ENCODE measurements at regions not wholly inside any gene's neighbourhood (a gene's known extent, or its start where the extent isn't known, plus 50 kb on each side); places are given as distances from the start of the nearest gene placed in this dataset.
"Not testable (repeated sequence)": the region's sequence is repeated elsewhere in the genome, so short reads cannot be mapped to it uniquely, and the experiment has no call there.

- no peak for TF ChIP-seq CTCF (IDR thresholded peaks at IDR 0.05; ENCODE audit: low read depth, low read length, missing input control)
- no peak for TF ChIP-seq FOXA2 (IDR thresholded peaks at IDR 0.05)
- no peak for TF ChIP-seq JUND (IDR thresholded peaks at IDR 0.05)
- no peak for TF ChIP-seq ATF3 (IDR thresholded peaks at IDR 0.05)
- TF ChIP-seq MAX (IDR thresholded peaks at IDR 0.05): no peak
Observed at GRCh38 chr9:15058236-15058635, 148.0 kb upstream of the FREM1 start (continued).

GRCh38 chr9:15055284-15055683 is 145.1 kb upstream of the FREM1 start:
- peak in 1 of 2 donors; percentile 13 for TF ChIP-seq RAD21 (IDR thresholded peaks at IDR 0.05)
- not testable (repeated sequence) for H3K4me3 ChIP-seq (ENCODE audit: low read depth in 1 of 3, low read length in 3 of 3)
- 38% methylated on average over 4 of the region's 4 CpGs for WGBS

GRCh38 chr9:15048772-15049171 is 138.5 kb upstream of the FREM1 start:
- H3K27me3 ChIP-seq (ENCODE audit: control insufficient read depth in 4 of 4, insufficient read depth in 4 of 4, low read length in 3 of 4): no peaks in the 10 kb centered on the region
- no peak overlapping the region for H3K9ac ChIP-seq (ENCODE audit: low read depth in 1 of 2, low read length in 2 of 2)
- H3K36me3 ChIP-seq (ENCODE audit: control insufficient read depth in 4 of 4, insufficient read depth in 3 of 4, low read depth in 1 of 4, low read length in 3 of 4): no peaks in the 10 kb centered on the region
- no peak for TF ChIP-seq SP1 (IDR thresholded peaks at IDR 0.05)
- H3K4me3 ChIP-seq (ENCODE audit: low read depth in 1 of 3, low read length in 3 of 3): no peak overlapping the region
- no peaks in the 10 kb centered on the region for H3K9me3 ChIP-seq (ENCODE audit: control insufficient read depth in 4 of 4, low read length in 3 of 4)
- no peaks in the 10 kb centered on the region for H3K4me1 ChIP-seq (ENCODE audit: control insufficient read depth in 4 of 4, insufficient read depth in 4 of 4, low read length in 3 of 4)
- H3K27ac ChIP-seq (ENCODE audit: low read depth in 1 of 2, low read length in 2 of 2): no peak overlapping the region
- WGBS: 68% methylated on average over 1 of the region's 1 CpG
- DNase-seq (ENCODE audit: low spot score): no peak

More at GRCh38 chr9:15055284-15055683, 145.1 kb upstream of the FREM1 start:
- H3K4me1 ChIP-seq (ENCODE audit: control insufficient read depth in 4 of 4, insufficient read depth in 4 of 4, low read length in 3 of 4); H3K36me3 ChIP-seq (ENCODE audit: control insufficient read depth in 4 of 4, insufficient read depth in 3 of 4, low read depth in 1 of 4, low read length in 3 of 4); DNase-seq (ENCODE audit: low spot score); H3K27me3 ChIP-seq (ENCODE audit: control insufficient read depth in 4 of 4, insufficient read depth in 4 of 4, low read length in 3 of 4); H3K27ac ChIP-seq (ENCODE audit: low read depth in 1 of 2, low read length in 2 of 2); H3K9ac ChIP-seq (ENCODE audit: low read depth in 1 of 2, low read length in 2 of 2); H3K9me3 ChIP-seq (ENCODE audit: control insufficient read depth in 4 of 4, low read length in 3 of 4): not testable (repeated sequence)

- Histone ChIP-seq H3K36me3 (ENCODE audit: control insufficient read depth in 4 of 4, insufficient read depth in 3 of 4, low read depth in 1 of 4, low read length in 3 of 4) (no peaks in the 10 kb centered on the region), H3K9ac (ENCODE audit: low read depth in 1 of 2, low read length in 2 of 2) (no peak overlapping the region), H3K4me1 (ENCODE audit: control insufficient read depth in 4 of 4, insufficient read depth in 4 of 4, low read length in 3 of 4) (no peaks in the 10 kb centered on the region), H3K4me3 (ENCODE audit: low read depth in 1 of 3, low read length in 3 of 3) (no peak overlapping the region), H3K27me3 (ENCODE audit: control insufficient read depth in 4 of 4, insufficient read depth in 4 of 4, low read length in 3 of 4) (no peaks in the 10 kb centered on the region), H3K27ac (ENCODE audit: low read depth in 1 of 2, low read length in 2 of 2) (no peak overlapping the region), H3K9me3 (ENCODE audit: control insufficient read depth in 4 of 4, low read length in 3 of 4) (no peaks in the 10 kb centered on the region)
- 81% methylated on average over 5 of the region's 5 CpGs for WGBS
- TF ChIP-seq CTCF (IDR thresholded peaks at IDR 0.05; ENCODE audit: low read depth, low read length, missing input control) (no peak), MAX (IDR thresholded peaks at IDR 0.05) (no peak), GABPA (IDR thresholded peaks at IDR 0.05 in 1 of 2, conservative IDR thresholded peaks at IDR 0.05 in 1 of 2) (no peak), TAF1 (conservative IDR thresholded peaks at IDR 0.05) (no peak), FOXA2 (IDR thresholded peaks at IDR 0.05) (no peak), YY1 (IDR thresholded peaks at IDR 0.05) (no peak), ATF3 (IDR thresholded peaks at IDR 0.05) (no peak), RAD21 (IDR thresholded peaks at IDR 0.05) (no peak), HNF4G (IDR thresholded peaks at IDR 0.05) (no peak)
- DNase-seq (ENCODE audit: low spot score): no peak
Observed at GRCh38 chr9:15047028-15047551, 136.9 kb upstream of the FREM1 start.

All from liver (tissue), 8 donors.